ENCODE measurements at regions not wholly inside any gene's neighbourhood (a gene's known extent, or its start where the extent isn't known, plus 50 kb on each side); places are given as distances from the start of the nearest gene placed in this dataset.
A peak's percentile ranks its signal among the peaks of the same experiment; 100 is the strongest.
"Not testable (repeated sequence)": the region's sequence is repeated elsewhere in the genome, so short reads cannot be mapped to it uniquely, and the experiment has no call there.

GRCh38 chr12:28063355-28063880 lies 90.9 kb upstream of the PTHLH start:
- no peak for DNase-seq

DNA sequence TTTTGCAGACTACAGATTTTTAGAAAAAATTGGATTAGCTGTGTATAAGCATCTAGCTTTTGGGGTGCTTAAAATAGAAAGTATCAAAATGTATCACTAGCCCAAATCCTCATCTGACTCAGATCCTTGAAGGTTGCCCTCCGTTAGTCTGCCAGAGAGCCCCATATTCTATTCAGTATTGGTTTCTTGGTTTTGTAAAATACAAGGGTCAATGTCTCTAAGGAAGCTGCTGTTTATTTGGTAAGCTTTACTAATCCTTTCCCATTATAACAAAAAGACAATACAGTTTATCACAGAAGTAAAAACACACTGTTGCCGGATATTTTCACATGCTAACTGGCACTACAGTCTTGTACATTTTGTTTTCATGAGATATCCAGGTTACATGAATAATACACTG lies 92.8 kb upstream of the PTHLH start:
- no peak for DNase-seq

GRCh38 chr12:28065889-28066630 lies 93.5 kb upstream of the PTHLH start:
- no peak for DNase-seq

GRCh38 chr12:28066879-28067278 lies 94.3 kb upstream of the PTHLH start:
- DNase-seq, result no peak

DNA sequence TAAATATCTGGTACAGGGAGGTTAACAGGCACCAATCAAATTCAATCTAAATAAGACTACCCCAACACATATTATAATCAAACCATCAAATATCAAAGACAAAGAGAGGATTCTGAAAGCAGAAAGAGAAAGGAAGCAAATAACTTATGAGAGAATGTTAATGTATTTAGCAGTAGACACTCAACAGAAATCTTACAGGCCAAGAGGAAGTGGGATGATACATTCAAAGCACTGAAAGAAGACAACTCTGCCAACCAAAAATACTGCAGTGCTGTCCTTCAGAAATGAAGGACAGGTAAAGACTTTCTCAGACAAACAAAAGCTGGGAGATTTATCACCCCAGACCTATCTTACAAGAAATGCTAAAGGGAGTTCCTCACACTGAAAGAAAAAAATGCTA lies 95.9 kb upstream of the PTHLH start:
- DNase-seq, result no peak

- no peak for DNase-seq
Observed at GRCh38 chr12:28079539-28079938, 107.0 kb upstream of the PTHLH start.

DNA sequence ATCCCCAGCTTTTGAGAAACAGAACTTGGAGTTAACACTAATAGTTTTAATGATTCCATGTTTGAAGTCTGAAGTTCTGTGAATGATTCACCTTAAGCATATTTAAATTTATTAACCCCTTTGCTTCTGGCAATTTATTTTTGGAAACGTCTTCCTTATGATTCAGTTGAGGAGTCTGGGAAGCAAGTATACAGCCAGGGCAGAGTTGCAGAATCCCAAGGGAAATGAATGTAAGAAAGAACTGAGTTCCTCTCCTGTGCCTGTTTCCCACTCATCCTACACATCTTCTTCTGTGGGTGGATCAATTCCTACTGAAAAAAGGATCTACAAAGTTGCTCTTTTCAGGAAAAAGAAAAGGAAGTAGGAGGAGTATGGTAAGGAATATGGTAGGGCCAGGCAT lies 108.2 kb upstream of the CCDC91 start:
- DNase-seq, result no peak

DNA sequence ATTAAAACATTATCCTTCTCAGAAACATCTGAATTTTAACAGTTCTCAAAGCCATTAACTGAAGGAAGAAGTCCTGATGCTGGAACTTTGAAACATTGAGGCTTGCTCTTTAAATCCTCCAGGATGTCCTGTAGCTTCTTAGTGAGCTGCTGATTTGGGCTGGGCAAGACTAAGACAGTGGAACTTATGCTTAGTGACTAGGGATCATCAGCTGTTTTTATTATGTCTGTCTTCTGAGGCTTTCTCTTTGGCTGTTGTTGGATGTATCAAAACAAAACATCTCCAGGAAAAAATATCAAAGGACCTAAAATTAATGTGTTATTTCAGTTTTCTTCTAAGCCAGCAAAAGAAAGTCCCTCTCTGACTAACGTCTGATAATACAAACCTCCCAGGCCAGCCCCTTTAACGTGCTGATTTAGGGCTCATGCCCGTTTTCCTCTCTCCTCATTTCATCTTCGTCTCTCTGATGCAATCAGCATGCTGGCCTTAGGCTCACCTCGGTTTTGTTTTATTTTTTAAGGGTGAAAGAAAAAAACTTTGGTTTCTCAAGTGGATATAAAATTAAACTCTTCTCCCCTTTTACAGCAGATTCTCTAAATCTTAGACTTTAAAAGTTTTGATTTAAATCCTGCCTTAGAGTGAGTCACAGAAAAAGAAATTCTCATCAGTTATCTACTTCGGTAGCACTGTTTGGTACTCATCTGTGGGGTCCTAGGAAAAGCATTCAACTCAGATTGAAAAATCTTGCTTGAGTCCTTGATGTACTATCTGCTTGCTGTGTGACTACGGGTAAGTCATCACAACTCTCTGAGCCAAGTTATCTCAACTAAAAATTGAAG lies 106.2 kb upstream of the CCDC91 start:
- no peak for DNase-seq

DNA sequence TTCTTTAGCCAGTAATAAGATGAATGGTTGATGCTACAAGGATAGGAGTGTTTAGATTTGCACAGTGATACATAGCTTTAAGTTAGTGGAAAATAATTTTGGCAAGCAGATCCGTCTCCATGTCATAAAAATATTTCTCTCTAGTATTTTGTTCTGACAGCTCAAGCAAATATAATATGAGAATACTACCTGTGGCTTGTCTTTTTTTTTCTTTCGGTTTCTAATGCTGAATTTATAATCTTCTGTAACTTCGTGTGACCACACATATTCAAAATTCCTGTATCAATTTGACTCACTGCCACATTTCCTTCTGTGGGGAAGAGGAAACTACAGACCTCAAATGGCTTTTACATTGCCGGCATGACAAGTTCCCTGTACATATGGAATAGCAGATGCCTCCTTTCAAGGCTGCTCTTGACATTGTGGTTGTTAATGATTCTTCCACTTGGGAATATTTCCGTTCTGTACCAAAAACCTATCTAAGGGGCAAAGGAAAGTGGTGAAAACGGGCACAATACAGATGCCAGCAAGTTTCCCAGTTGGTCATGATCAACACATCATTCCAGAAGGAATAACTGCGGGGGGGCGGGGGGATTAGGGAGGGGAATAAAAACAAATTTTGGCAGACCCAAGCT lies 103.6 kb upstream of the CCDC91 start:
- no peak for DNase-seq

DNA sequence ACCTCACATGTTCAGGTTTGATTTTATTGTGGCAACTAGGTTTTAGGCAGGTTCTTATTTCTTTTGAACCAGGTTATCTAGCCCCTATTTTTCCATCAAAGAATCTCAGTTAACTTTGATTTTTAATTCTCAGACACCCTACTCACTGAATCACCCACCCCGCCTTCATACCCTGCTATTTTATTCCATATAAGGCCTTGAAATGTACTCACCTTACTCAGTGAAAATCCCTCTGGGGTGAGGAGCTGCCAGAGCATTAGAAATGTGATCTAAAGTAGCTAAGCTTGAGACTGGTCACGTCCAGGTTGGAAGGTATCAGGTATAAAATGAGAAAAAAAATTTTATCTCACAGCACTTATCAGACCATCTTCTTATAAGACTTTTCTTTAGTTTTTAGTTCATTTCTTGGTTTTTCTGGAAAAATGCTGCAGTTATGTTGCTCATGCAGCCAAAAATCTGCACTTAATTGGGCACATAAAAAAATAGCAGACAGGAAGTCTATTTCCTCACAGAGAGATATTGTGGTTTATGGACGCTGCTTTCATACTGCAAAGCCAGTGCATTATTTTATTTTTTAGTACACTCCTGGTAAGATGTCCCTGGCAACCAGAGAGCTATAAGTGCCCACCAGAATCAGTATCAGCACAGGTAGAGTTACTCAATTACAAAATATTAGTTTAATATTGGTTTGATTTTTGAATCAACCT lies 101.5 kb upstream of the CCDC91 start:
- DNase-seq, result no peak

GRCh38 chr12:28089338-28089737 lies 100.9 kb upstream of the CCDC91 start:
- DNase-seq, result no peak

DNA sequence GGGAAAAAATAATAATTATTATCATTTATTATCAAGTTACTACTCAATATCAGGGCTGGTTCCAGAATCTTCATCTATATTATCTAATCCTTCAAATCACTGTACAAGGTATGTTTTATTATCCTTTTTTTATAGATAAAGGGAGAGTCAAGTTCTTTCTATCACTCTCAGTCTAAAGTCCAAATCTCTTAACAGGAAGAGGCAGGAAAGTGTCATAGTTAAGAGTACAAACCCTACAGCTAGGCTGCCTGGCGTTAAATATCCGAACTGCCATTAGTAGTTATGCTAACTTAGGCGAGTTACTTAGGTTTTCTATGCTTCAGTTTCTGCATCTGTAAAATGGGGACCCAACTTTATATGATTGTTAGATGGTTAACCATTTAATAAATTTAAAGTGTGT lies 99.4 kb upstream of the CCDC91 start:
- no peak for DNase-seq

GRCh38 chr12:28092396-28092795 lies 97.9 kb upstream of the CCDC91 start:
- DNase-seq, result no peak

GRCh38 chr12:28096649-28097048 lies 93.6 kb upstream of the CCDC91 start:
- DNase-seq, result no peak

GRCh38 chr12:28097221-28097620 lies 93.0 kb upstream of the CCDC91 start:
- no peak for DNase-seq

DNA sequence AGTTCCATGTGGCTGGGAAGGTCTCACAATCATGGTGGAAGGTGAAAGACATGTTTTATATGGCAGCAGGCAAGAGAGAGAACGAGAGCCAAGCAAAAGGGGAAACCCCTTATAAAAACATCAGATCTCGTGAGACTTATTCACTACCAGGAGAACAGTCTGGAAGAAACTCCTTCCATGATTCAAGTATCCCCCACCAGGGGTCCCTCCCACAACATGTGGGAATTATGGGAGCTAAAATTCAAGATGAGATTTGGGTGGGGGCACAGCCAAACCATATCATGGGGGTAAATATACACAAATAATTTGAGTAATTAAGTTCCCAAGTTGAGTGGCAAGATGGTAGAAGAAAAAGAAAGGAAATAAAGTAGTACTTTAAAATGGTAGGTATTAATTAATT lies 91.0 kb upstream of the CCDC91 start:
- DNase-seq, result not testable (repeated sequence)

GRCh38 chr12:28099871-28100270 lies 90.4 kb upstream of the CCDC91 start:
- DNase-seq, result no peak

DNA sequence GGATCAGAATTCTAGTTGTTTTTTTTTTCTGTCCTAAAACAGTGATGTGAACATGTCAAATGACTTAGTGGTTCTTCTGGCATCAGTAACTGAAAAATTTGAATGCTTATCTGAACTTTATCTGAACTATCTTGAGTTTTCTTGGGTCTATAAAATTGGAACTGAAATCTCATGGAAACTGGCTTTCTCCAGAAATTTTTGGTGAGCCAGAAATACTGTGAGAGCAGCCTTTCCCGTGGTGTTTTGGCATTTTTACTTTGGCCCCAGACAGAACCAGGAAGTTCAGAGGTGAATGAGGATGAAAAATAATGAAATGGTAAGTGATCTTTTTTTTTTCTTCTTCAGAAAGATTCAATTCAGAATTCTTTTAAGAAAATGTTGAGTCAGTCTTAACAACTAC lies 89.5 kb upstream of the CCDC91 start:
- DNase-seq, result no peak

- DNase-seq, result no peak
Observed at GRCh38 chr12:28104316-28104715, 85.9 kb upstream of the CCDC91 start.

- no peak for DNase-seq
Observed at GRCh38 chr12:28104903-28105864, 85.1 kb upstream of the CCDC91 start.

DNA sequence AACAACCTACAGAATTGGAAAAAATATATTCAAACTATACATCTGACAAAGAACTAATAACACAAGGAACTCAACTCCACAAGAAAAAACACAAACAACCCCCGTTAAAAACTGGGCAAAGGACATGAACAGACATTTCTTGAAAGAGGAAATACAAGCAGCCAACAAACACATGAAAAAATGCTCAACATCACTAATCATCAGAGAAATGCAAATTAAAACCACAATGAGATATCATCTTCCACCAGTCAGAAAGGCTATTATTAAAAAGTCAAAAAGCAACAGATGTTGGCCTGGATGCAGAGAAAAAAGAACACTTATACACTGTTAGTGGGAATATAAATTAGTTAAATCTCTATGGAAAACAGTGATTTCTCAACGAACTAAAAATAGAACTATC lies 82.6 kb upstream of the CCDC91 start:
- no peak for DNase-seq

DNA sequence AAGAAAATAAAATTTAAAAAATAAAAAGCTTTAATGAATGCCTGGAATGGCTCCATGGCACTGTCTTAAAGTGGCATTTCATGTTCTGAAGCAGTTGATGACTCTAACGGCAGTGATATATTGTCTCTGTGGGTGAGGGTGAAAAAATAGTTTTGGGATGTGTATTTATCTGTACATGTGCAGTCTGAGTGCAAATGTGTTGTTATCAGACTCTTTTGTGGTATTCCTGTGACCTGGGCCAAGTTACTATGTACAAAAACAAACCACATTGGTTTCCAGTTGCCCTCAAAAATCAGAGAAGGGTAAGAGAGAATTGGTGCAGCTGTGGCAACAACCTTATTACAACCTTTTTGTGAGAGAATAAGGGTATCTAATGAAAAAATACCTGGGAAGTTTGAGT lies 81.7 kb upstream of the CCDC91 start:
- peak; percentile 5 for DNase-seq
